SK-N-SH (cell line): ENCODE measurements at regions not wholly inside any gene's neighbourhood (a gene's known extent, or its start where the extent isn't known, plus 50 kb on each side); places are given as distances from the start of the nearest gene placed in this dataset.
"Not testable (repeated sequence)": the region's sequence is repeated elsewhere in the genome, so short reads cannot be mapped to it uniquely, and the experiment has no call there.

Experiments
- CTCF ChIA-PET: fragments of 300-600, 350-600 bp; formaldehyde crosslinking; extraction: SDS; loops from one replicate; lab custom pipeline; 2021; lab: Yijun Ruan, JAX
- POLR2A ChIA-PET: fragments of 350-600 bp; sonication (Branson Sonifier 250); formaldehyde crosslinking; extraction: SDS; loops from one replicate; lab custom pipeline; 2020; ENCODE audit warnings: antibody characterized with exemption, inconsistent platforms; lab: Yijun Ruan, JAX
- DNase-seq: peaks from one replicate; pipeline ENCODE4 v3.0.0; 2012
- H2AFZ ChIP-seq: fragments of 200-600 bp; sonication (generic); 2 replicates; pipeline ENCODE4 v1.8.1; 2016; ENCODE audit warnings: antibody characterized with exemption, mild to moderate bottlenecking, low read depth
- H3F3A ChIP-seq: fragments of 200-600 bp; sonication (generic); replicated peaks from 2 replicates; pipeline ENCODE3; 2016; ENCODE audit warnings: antibody characterized with exemption, mild to moderate bottlenecking; ENCODE audit not compliant: insufficient read depth
- H3K27ac ChIP-seq, 2 experiments: fragments of 200-500 bp in 1 of 2; fragments of 200-600 bp in 1 of 2; sonication (Bioruptor generic) in 1 of 2; sonication (generic), shearing (Covaris generic) in 1 of 2; 2 replicates each; pipeline versions ENCODE4 v1.5.1 to v1.6.1; 2014 to 2016; ENCODE audit warnings: low read depth in 2 of 2, inconsistent platforms in 1 of 2, low read length in 1 of 2, mild to moderate bottlenecking in 1 of 2, mixed read lengths in 1 of 2
- H3K27me3 ChIP-seq: fragments of 200-600 bp; sonication (generic), shearing (Covaris generic); 2 replicates; pipeline ENCODE4 v1.6.1; 2016; ENCODE audit warnings: mixed run types; ENCODE audit not compliant: insufficient read depth
- H3K36me3 ChIP-seq, 2 experiments: fragments of 200-500 bp in 1 of 2; fragments of 200-600 bp in 1 of 2; sonication (Bioruptor generic) in 1 of 2; sonication (generic) in 1 of 2; replicated peaks in 1 of 2; 2 replicates each; pipeline versions ENCODE3 to v1.5.1; 2014 to 2016; ENCODE audit warnings: low read length in 1 of 2, mild to moderate bottlenecking in 1 of 2; ENCODE audit not compliant: insufficient read depth in 2 of 2, control insufficient read depth in 1 of 2
- H3K4me1 ChIP-seq, 2 experiments: fragments of 200-500 bp in 1 of 2; fragments of 200-600 bp in 1 of 2; sonication (Bioruptor generic) in 1 of 2; sonication (generic), shearing (Covaris generic) in 1 of 2; 2 replicates each; pipeline versions ENCODE4 v1.5.1 to v1.6.1; 2014 to 2016; ENCODE audit warnings: low read depth in 1 of 2, low read length in 1 of 2, mixed run types in 1 of 2; ENCODE audit not compliant: insufficient read depth in 2 of 2, control insufficient read depth in 1 of 2
- H3K4me2 ChIP-seq: fragments of 200-600 bp; sonication (generic), shearing (Covaris generic); 2 replicates; pipeline ENCODE4 v1.6.1; 2017; ENCODE audit warnings: mixed run types
- H3K4me3 ChIP-seq, 2 experiments: fragments of 200-500 bp in 1 of 2; fragments of 200-600 bp in 1 of 2; sonication (Bioruptor generic) in 1 of 2; sonication (generic), shearing (Covaris generic) in 1 of 2; 2 replicates each; pipeline versions ENCODE4 v1.5.1 to v1.8.1; 2014 to 2016; ENCODE audit warnings: low read depth in 2 of 2, inconsistent platforms in 1 of 2, low read length in 1 of 2, mild to moderate bottlenecking in 1 of 2, mixed read lengths in 1 of 2, moderate library complexity in 1 of 2
- H3K79me2 ChIP-seq: fragments of 200-600 bp; sonication (generic); 2 replicates; pipeline ENCODE4 v1.8.1; 2017; ENCODE audit warnings: mild to moderate bottlenecking; ENCODE audit not compliant: insufficient read depth
- H3K9ac ChIP-seq: fragments of 200-600 bp; sonication (generic); 2 replicates; pipeline ENCODE4 v1.6.1; 2017; ENCODE audit warnings: mixed run types
- H3K9me2 ChIP-seq: fragments of 200-600 bp; sonication (generic); 2 replicates; pipeline ENCODE4 v1.6.1; 2017; ENCODE audit warnings: mixed run types
- H3K9me3 ChIP-seq: fragments of 200-600 bp; sonication (generic); 2 replicates; pipeline ENCODE4 v1.6.1; 2017; ENCODE audit warnings: mixed run types, mild to moderate bottlenecking, moderate library complexity
- H4K20me1 ChIP-seq: fragments of 200-600 bp; sonication (generic); 2 replicates; pipeline ENCODE4 v1.6.1; 2017; ENCODE audit warnings: mild to moderate bottlenecking, mixed run types; ENCODE audit not compliant: insufficient read depth
- CTCF ChIP-seq: fragments of 200-600 bp; sonication (generic); IDR thresholded peaks from 2 replicates; pipeline ENCODE4 v1.6.1; 2017; ENCODE audit warnings: antibody characterized with exemption, mild to moderate bottlenecking, moderate library complexity
- EP300 ChIP-seq, 2 experiments: IDR thresholded peaks; 2 replicates each; pipeline versions ENCODE4 v1.4.0 to v1.6.1; 2012; ENCODE audit warnings: borderline replicate concordance in 1 of 2, low read depth in 1 of 2, low read length in 1 of 2
- FOSL2 ChIP-seq: IDR thresholded peaks from 2 replicates; pipeline ENCODE4 v1.4.0; 2012; ENCODE audit warnings: low read depth, mild to moderate bottlenecking, moderate library complexity, borderline replicate concordance
- FOXJ3 ChIP-seq: sonication (generic); formaldehyde crosslinking; IDR thresholded peaks from 2 replicates; pipeline ENCODE4 v1.5.1; 2020; ENCODE audit warnings: mild to moderate bottlenecking, missing genetic modification reagents
- JUND ChIP-seq: IDR thresholded peaks from 2 replicates; pipeline ENCODE4 v1.4.0; 2012
- PBX3 ChIP-seq: IDR thresholded peaks from 2 replicates; pipeline ENCODE4; 2012
- TCF12 ChIP-seq: IDR thresholded peaks from 2 replicates; pipeline ENCODE4 v1.4.0; 2012
- WGBS: methylation state at CpG from one replicate; pipeline ENCODE4 v1.1.6; 2017; ENCODE audit warnings: low lambda C conversion rate; 5-methylcytosine and 5-hydroxymethylcytosine counted together
- TF ChIP-seq, protein P1 (sequence below): fragments of 150-350 bp; IDR thresholded peaks from 2 replicates; pipeline ENCODE4 v1.6.1; 2017; ENCODE audit warnings: antibody characterized with exemption, low read length, low read depth, borderline replicate concordance

DNA sequence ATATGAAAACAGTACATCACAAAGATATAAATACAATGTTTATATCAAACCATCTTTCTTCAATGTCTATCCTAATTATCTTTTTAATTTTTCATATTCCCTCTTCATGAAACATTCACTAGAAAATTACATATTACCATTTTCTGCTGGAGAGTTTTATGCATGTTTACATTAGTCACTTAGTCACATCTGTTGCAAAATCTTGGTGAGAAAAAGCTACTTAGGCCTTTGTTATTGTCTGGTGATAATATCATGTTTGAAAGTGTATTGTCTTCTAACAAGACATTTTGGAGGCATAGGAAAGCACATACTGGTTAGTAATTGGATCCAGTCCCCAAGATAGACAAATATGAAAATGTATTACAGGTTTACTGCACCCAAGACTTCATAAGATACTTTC, 163.6 kb downstream of the GNAI1 start (continued):
- TF ChIP-seq, protein P1, sequence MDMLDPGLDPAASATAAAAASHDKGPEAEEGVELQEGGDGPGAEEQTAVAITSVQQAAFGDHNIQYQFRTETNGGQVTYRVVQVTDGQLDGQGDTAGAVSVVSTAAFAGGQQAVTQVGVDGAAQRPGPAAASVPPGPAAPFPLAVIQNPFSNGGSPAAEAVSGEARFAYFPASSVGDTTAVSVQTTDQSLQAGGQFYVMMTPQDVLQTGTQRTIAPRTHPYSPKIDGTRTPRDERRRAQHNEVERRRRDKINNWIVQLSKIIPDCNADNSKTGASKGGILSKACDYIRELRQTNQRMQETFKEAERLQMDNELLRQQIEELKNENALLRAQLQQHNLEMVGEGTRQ: no peak
- TF ChIP-seq CTCF (no peak), JUND (no peak), FOXJ3 (CRISPR knock-in tag) (no peak), TCF12 (no peak)

GRCh38 chr7:80294346-80294745, 159.7 kb downstream of the GNAI1 start:
- no peaks in the 10 kb centered on the region for H3K36me3 ChIP-seq
- ChIA-PET CTCF (interaction anchor here (0.5 kb wide), 1 partner anchor 62 kb away, joined by 3 read pairs; no protein-coding TSS in a partner anchor), POLR2A (no interaction called here)
- no peaks in the 10 kb centered on the region for H3K4me1 ChIP-seq
- no peak overlapping the region for H3K9ac ChIP-seq
- no peaks in the 10 kb centered on the region for H4K20me1 ChIP-seq
- no peak overlapping the region for H3K4me3 ChIP-seq
- no peak for TF ChIP-seq PBX3
- peak; percentile 35; the same call in 1 of the 2 replicates for TF ChIP-seq FOSL2
- TF ChIP-seq EP300 (IDR thresholded peaks at IDR 0.05; ENCODE audit: borderline replicate concordance in 1 of 2, low read depth in 1 of 2, low read length in 1 of 2): no peak
- TF ChIP-seq, all 33 proteins: peak for 1
- no peak overlapping the region for H3K4me2 ChIP-seq
- H3K27ac ChIP-seq: no peak overlapping the region
- H3F3A ChIP-seq: no peaks in the 10 kb centered on the region
- no peak for DNase-seq
- H3K9me2 ChIP-seq: no peaks in the 10 kb centered on the region
- no peaks in the 10 kb centered on the region for H3K27me3 ChIP-seq
- no peak overlapping the region for H2AFZ ChIP-seq
- no peaks in the 10 kb centered on the region for H3K79me2 ChIP-seq
- H3K9me3 ChIP-seq: peaks cover 4% of the 10 kb centered on the region; the same call in 1 of the 2 replicates

DNA sequence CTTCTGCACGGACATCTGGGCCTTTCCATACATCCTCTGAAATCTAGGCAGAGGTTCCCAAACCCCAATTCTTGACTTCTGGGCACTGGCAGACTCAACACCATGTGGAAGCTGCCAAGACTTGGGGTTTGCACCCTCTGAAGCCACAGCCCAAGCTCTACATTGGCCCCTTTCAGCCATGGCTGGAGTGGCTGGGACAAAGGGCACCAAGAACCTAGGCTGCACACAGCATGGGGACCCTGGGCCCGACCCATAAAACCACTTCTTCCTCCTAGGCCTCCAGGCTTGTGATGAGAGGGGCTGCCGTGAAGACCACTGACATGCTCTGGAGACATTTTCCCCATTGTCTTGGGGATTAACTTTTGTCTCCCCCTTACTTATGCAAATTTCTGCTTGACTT, 158.0 kb downstream of the GNAI1 start:
- DNase-seq, H3K27ac ChIP-seq, H3K36me3 ChIP-seq, H3K79me2 ChIP-seq, H3K9ac ChIP-seq, CTCF ChIA-PET, H4K20me1 ChIP-seq, H3K9me2 ChIP-seq, H3K4me2 ChIP-seq, H3K27me3 ChIP-seq, H2AFZ ChIP-seq, H3K4me3 ChIP-seq, H3F3A ChIP-seq, H3K9me3 ChIP-seq, H3K4me1 ChIP-seq, POLR2A ChIA-PET: not testable (repeated sequence)
- 42% methylated on average over 3 of the region's 3 CpGs for WGBS
